ENCODE measurements at regions not wholly inside any gene's neighbourhood (a gene's known extent, or its start where the extent isn't known, plus 50 kb on each side); places are given as distances from the start of the nearest gene placed in this dataset.
"Not testable (repeated sequence)": the region's sequence is repeated elsewhere in the genome, so short reads cannot be mapped to it uniquely, and the experiment has no call there.

GRCh38 chr5:136924490-136924889, 559.1 kb upstream of the TRPC7 start:
- no peak for DNase-seq

GRCh38 chr5:136910625-136911024, 545.3 kb upstream of the TRPC7 start:
- DNase-seq = no peak

GRCh38 chr5:136909906-136910305, 544.6 kb upstream of the TRPC7 start:
- DNase-seq = no peak

- DNase-seq = no peak
These were observed 542.0 kb upstream of the TRPC7 start for GRCh38 chr5:136907371-136907770.

GRCh38 chr5:136906545-136906944, 541.2 kb upstream of the TRPC7 start:
- no peak for DNase-seq

GRCh38 chr5:136905571-136905970, 540.2 kb upstream of the TRPC7 start:
- DNase-seq = no peak

GRCh38 chr5:136894070-136894469, 528.7 kb upstream of the TRPC7 start:
- no peak for DNase-seq

- no peak for DNase-seq
These were observed 526.7 kb upstream of the TRPC7 start for GRCh38 chr5:136892000-136892399.

- no peak for DNase-seq
These were observed 526.0 kb upstream of the TRPC7 start for GRCh38 chr5:136891175-136891972.

GRCh38 chr5:136890431-136891148, 525.2 kb upstream of the TRPC7 start:
- no peak for DNase-seq

GRCh38 chr5:136886608-136887007, 521.3 kb upstream of the TRPC7 start:
- no peak for DNase-seq

- DNase-seq = no peak
These were observed 499.6 kb upstream of the TRPC7 start for GRCh38 chr5:136864960-136865359.

- DNase-seq = no peak
These were observed 491.3 kb upstream of the TRPC7 start for GRCh38 chr5:136856648-136857047.

- DNase-seq = no peak
These were observed 488.6 kb upstream of the TRPC7 start for GRCh38 chr5:136853971-136854370.

GRCh38 chr5:136840601-136841000, 475.3 kb upstream of the TRPC7 start:
- DNase-seq = no peak

GRCh38 chr5:136836093-136836492, 470.7 kb upstream of the TRPC7 start:
- DNase-seq = no peak

GRCh38 chr5:136820848-136821247, 455.5 kb upstream of the TRPC7 start:
- DNase-seq = no peak

GRCh38 chr5:136819526-136820302, 454.4 kb upstream of the TRPC7 start:
- DNase-seq = no peak

GRCh38 chr5:136816327-136816726, 451.0 kb upstream of the TRPC7 start:
- DNase-seq = no peak

- DNase-seq = no peak
These were observed 449.5 kb upstream of the TRPC7 start for GRCh38 chr5:136814619-136815378.

- not testable (repeated sequence) for DNase-seq
These were observed 446.9 kb upstream of the TRPC7 start for GRCh38 chr5:136812270-136812669.

- no peak for DNase-seq
These were observed 446.2 kb upstream of the TRPC7 start for GRCh38 chr5:136811551-136811950.
